SK-N-MC (cell line): ENCODE measurements at regions not wholly inside any gene's neighbourhood (a gene's known extent, or its start where the extent isn't known, plus 50 kb on each side); places are given as distances from the start of the nearest gene placed in this dataset.

ENCODE experiments used
- EZH2 ChIP-seq: fragments of 200-600 bp; sonication (generic); IDR thresholded peaks from one replicate; pipeline ENCODE4 v1.6.1; 2017; ENCODE audit warnings: antibody characterized with exemption
- POLR2AphosphoS5 ChIP-seq: IDR thresholded peaks from 2 replicates; pipeline ENCODE4 v1.6.1; 2012; ENCODE audit warnings: mild to moderate bottlenecking, low read depth, low read length, borderline replicate concordance

- TF ChIP-seq POLR2AphosphoS5 (no peak), EZH2 (no peak)
Observed at GRCh38 chr16:14362774-14363371, 267.2 kb downstream of the PARN start.
